Activated CD8-positive, alpha-beta memory T cell treated with anti-CD3 and anti-CD28 coated beads, Interleukin-2, amount 10 ng/mL, durations not matched to agents 7 days and 5 days (primary cell): ENCODE measurements at regions not wholly inside any gene's neighbourhood (a gene's known extent, or its start where the extent isn't known, plus 50 kb on each side); places are given as distances from the start of the nearest gene placed in this dataset.

ENCODE experiments used
- ATAC-seq: fragments of 150-1000 bp; cut with Tn5 transposase; one replicate; pipeline ENCODE4 v1.10.0; 2021; ENCODE audit warnings: moderate library complexity
- CTCF ChIA-PET: fragments of 350-600 bp; sonication (Branson Sonifier 250); formaldehyde crosslinking; loops from one replicate; lab custom pipeline; 2021; ENCODE audit warnings: antibody characterized with exemption; lab: Charles Lee
- DNase-seq: peaks from one replicate; pipeline ENCODE4 v3.0.0-alpha.2; 2020
- H3K27ac Mint-ChIP-seq: one replicate; pipeline ENCODE4 v1.8.0; 2021; ENCODE audit warnings: mild to moderate bottlenecking, mixed read lengths
- H3K27me3 Mint-ChIP-seq: one replicate; pipeline ENCODE4 v1.8.0; 2021; ENCODE audit warnings: mixed read lengths
- H3K36me3 Mint-ChIP-seq: one replicate; pipeline ENCODE4 v1.8.0; 2021; ENCODE audit warnings: mild to moderate bottlenecking, mixed read lengths
- H3K4me1 Mint-ChIP-seq: one replicate; pipeline ENCODE4 v1.8.0; 2021; ENCODE audit warnings: mixed read lengths
- H3K4me3 Mint-ChIP-seq: one replicate; pipeline ENCODE4 v1.8.0; 2021; ENCODE audit warnings: mild to moderate bottlenecking, moderate library complexity, mixed read lengths
- H3K9me3 Mint-ChIP-seq: one replicate; pipeline ENCODE4 v1.8.0; 2022; ENCODE audit warnings: low read depth, mixed read lengths

- H3K4me1 Mint-ChIP-seq: no peaks in the 10 kb centered on the region
- no peak for DNase-seq
- no peak overlapping the region for H3K4me3 Mint-ChIP-seq
- no peaks in the 10 kb centered on the region for H3K36me3 Mint-ChIP-seq
- ATAC-seq: no peak
- CTCF ChIA-PET: no interaction called here
- H3K9me3 Mint-ChIP-seq: no peaks in the 10 kb centered on the region
- H3K27ac Mint-ChIP-seq: no peak overlapping the region
- peaks cover 10% of the 10 kb centered on the region for H3K27me3 Mint-ChIP-seq
Measured at GRCh38 chr6:154561750-154562149, 51.3 kb upstream of the CNKSR3 start.

DNA sequence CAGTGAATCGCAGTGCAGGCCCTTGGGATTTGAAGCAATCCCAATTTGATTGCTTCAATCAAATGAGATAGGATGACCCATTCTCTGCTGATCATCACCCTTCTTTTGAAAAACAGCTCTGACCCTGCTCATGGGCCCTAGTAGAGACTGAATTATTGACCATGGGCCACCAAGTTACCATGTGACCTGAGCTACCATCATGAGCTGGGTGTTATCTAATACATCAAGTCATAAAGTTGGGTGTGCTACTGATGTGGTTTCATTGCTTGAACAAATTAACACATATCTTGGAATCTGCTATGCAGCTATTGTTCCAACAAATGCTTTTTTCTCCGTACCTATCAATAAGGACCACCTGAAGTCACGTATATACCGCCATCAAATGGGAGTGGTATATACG, 54.8 kb upstream of the CNKSR3 start:
- ATAC-seq (no peak), DNase-seq (no peak)
- Mint-ChIP-seq H3K9me3 (no peaks in the 10 kb centered on the region), H3K27ac (no peak overlapping the region), H3K4me3 (no peak overlapping the region), H3K27me3 (peaks cover 6% of the 10 kb centered on the region), H3K36me3 (no peaks in the 10 kb centered on the region), H3K4me1 (no peaks in the 10 kb centered on the region)
- CTCF ChIA-PET: no interaction called here

DNA sequence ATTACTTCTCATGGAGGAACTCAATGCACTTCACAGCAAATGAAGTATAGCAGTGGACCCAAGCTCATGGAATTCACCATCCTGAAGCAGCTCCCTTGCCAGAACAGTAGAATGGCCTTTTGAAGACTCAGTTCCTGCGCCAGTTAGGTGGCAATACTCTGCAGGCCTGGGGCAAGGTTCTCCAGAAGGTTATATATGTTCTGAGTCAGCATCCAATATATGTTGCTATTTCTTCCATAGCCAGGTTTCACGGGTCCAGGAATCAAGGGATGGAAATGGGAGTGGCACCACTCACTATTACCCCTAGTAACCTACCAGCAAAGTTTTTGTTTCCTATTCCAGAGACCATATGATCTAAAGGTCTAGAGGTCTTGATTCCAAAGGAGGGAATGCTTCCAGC, 56.4 kb upstream of the CNKSR3 start:
- Mint-ChIP-seq H3K27ac (no peak overlapping the region), H3K4me3 (no peak overlapping the region), H3K9me3 (no peaks in the 10 kb centered on the region), H3K36me3 (no peaks in the 10 kb centered on the region), H3K27me3 (peaks cover 8% of the 10 kb centered on the region), H3K4me1 (no peaks in the 10 kb centered on the region)
- CTCF ChIA-PET: no interaction called here
- no peak for DNase-seq
- no peak for ATAC-seq

GRCh38 chr6:154567695-154568220, 57.3 kb upstream of the CNKSR3 start:
- H3K4me3 Mint-ChIP-seq: no peak overlapping the region
- H3K27ac Mint-ChIP-seq: no peak overlapping the region
- no peaks in the 10 kb centered on the region for H3K4me1 Mint-ChIP-seq
- DNase-seq (no peak), ATAC-seq (no peak)
- CTCF ChIA-PET: no interaction called here
- H3K9me3 Mint-ChIP-seq: no peaks in the 10 kb centered on the region
- no peaks in the 10 kb centered on the region for H3K36me3 Mint-ChIP-seq
- H3K27me3 Mint-ChIP-seq: peaks cover 9% of the 10 kb centered on the region

DNA sequence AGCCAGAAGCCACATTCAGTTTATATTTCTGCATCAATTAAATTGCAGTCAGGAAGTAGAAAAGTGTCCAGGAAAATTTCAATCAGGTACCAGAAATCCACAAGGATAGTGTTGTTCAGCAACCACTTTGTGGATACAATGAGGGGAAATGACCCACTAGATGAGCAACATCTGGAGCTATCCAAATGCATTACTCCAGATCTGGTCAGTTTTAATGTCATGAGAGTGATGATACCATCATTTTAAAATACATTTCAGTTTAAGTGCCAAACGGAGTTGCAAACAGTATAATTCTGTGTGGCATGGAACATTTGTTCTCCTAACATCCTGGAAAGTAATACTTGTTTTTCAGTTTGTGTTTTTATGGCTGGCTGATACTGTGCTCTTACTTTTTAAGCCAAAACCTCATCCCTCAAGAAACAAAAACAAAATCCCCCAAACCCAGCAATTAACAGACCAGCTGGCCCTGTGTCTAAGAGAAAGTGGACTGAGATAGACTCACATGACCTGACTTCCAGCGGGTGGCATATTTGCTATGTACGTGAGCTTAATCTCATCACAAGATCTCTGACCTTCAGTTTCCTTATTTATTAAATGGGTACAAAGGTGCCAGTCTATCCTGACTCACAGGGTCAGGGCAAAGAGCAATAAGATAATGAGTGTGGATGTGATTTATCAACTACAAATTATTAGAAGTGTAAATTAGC, 58.8 kb upstream of the CNKSR3 start:
- ATAC-seq (no peak), DNase-seq (no peak)
- Mint-ChIP-seq H3K36me3 (no peaks in the 10 kb centered on the region), H3K27ac (no peak overlapping the region), H3K4me1 (no peaks in the 10 kb centered on the region), H3K4me3 (no peak overlapping the region), H3K9me3 (no peaks in the 10 kb centered on the region), H3K27me3 (peaks cover 11% of the 10 kb centered on the region)
- CTCF ChIA-PET: no interaction called here

GRCh38 chr6:154570505-154570904, 60.0 kb upstream of the CNKSR3 start:
- no peak for ATAC-seq
- CTCF ChIA-PET: no interaction called here
- H3K9me3 Mint-ChIP-seq: no peaks in the 10 kb centered on the region

DNA sequence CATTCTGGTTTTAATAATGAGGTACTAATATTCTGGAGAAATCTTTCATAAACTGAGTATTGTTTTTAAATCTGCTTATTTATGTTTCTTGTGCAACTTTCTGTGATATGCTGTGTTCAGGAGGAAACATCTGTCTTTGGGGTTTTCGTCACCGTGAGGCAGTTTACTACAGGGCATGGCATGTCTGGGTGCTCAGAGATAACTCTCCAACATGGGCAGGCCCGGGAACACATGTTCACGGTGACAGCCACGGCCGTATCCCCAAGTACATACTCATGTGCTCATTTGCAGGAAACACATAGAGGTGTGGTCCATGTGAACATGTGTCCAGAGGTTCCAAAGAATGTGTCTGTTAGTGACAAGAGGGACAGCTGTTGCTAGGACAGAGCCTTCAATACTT, 62.1 kb upstream of the CNKSR3 start:
- no peak for DNase-seq
- H3K4me1 Mint-ChIP-seq: no peaks in the 10 kb centered on the region
- no peak overlapping the region for H3K27ac Mint-ChIP-seq
- CTCF ChIA-PET: interaction anchor here (0.6 kb wide), 1 partner anchor 379 kb away, joined by 3 read pairs; no protein-coding TSS in a partner anchor
- no peak for ATAC-seq
- peaks cover 11% of the 10 kb centered on the region for H3K27me3 Mint-ChIP-seq
- no peak overlapping the region for H3K4me3 Mint-ChIP-seq
- no peaks in the 10 kb centered on the region for H3K36me3 Mint-ChIP-seq
- no peaks in the 10 kb centered on the region for H3K9me3 Mint-ChIP-seq

More at GRCh38 chr6:154570505-154570904, 60.0 kb upstream of the CNKSR3 start:
- Mint-ChIP-seq H3K27me3 (peaks cover 11% of the 10 kb centered on the region), H3K4me3 (no peak overlapping the region), H3K27ac (no peak overlapping the region), H3K36me3 (no peaks in the 10 kb centered on the region), H3K4me1 (no peaks in the 10 kb centered on the region)
- DNase-seq: no peak

GRCh38 chr6:154578004-154578559, 67.6 kb upstream of the CNKSR3 start:
- H3K9me3 Mint-ChIP-seq: peaks cover 2% of the 10 kb centered on the region
- no peak overlapping the region for H3K4me3 Mint-ChIP-seq
- no peak overlapping the region for H3K27ac Mint-ChIP-seq
- ATAC-seq (no peak), DNase-seq (no peak)
- H3K4me1 Mint-ChIP-seq: no peaks in the 10 kb centered on the region
- H3K36me3 Mint-ChIP-seq: no peaks in the 10 kb centered on the region
- CTCF ChIA-PET: no interaction called here
- no peaks in the 10 kb centered on the region for H3K27me3 Mint-ChIP-seq

GRCh38 chr6:154579046-154579445, 68.6 kb upstream of the CNKSR3 start:
- Mint-ChIP-seq H3K27me3 (no peaks in the 10 kb centered on the region), H3K4me3 (no peak overlapping the region), H3K9me3 (peaks cover 2% of the 10 kb centered on the region), H3K4me1 (no peaks in the 10 kb centered on the region), H3K36me3 (no peaks in the 10 kb centered on the region), H3K27ac (no peak overlapping the region)
- DNase-seq (no peak), ATAC-seq (no peak)
- CTCF ChIA-PET: no interaction called here

DNA sequence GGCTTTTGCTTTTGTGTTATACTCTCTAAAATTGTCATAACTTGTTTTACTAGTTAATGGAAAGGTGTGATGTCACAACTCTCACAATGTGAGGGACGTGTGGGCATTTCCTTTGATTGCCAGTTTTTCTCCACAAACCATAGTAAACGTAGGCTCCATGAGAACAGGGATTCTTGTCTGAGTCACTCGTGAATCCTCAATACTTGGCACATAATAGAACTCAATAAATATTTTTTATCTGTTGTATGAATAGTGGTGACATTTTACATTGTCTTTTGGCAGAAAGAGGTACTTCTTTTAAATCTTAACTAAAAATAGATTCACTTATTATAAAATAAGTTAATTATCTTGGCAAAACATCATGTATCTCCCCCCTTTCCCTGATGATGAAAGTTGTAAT, 69.0 kb upstream of the CNKSR3 start:
- no peaks in the 10 kb centered on the region for H3K4me1 Mint-ChIP-seq
- ATAC-seq (no peak), DNase-seq (no peak)
- H3K27me3 Mint-ChIP-seq: no peaks in the 10 kb centered on the region
- H3K4me3 Mint-ChIP-seq: no peak overlapping the region
- peaks cover 2% of the 10 kb centered on the region for H3K9me3 Mint-ChIP-seq
- no peak overlapping the region for H3K27ac Mint-ChIP-seq
- H3K36me3 Mint-ChIP-seq: no peaks in the 10 kb centered on the region
- CTCF ChIA-PET: no interaction called here

DNA sequence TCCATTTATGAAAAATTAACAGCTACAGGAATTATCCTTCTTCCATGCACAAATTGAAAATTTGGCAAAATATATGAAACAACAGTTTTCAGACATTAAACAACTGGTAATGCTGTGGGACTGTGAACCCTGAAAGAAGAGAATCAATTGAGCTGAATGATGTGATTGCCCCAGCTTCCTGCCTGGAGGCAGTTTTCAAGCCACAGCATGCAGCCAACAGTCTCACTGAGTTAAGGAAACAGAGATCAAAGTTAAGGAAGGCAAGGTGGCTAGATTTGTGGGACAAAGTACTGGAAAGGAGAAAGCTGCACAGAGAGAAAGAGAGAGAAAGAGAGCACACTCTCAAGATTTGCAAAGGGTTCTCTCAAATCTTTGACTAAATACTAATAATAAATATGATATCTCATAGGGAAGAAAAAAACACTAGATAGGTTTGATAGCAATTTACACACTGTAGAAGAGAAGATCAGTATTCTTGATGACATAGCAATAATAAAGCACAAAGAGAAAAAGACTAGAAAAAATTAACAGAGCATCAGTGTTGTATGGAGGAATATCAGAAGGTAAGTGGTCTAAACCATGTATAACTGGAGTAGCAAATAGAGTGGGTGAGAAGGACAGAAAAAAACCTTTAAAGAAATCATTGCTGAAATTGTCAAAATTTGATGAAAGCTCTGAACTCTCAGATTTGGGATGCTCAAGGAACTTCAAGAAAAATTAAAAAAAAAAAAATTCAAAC, 70.1 kb upstream of the CNKSR3 start:
- no peak for DNase-seq
- H3K9me3 Mint-ChIP-seq: peaks cover 2% of the 10 kb centered on the region
- no peak overlapping the region for H3K4me3 Mint-ChIP-seq
- ATAC-seq: no peak
- no peak overlapping the region for H3K27ac Mint-ChIP-seq
- peaks cover 4% of the 10 kb centered on the region for H3K27me3 Mint-ChIP-seq
- H3K36me3 Mint-ChIP-seq: no peaks in the 10 kb centered on the region
- H3K4me1 Mint-ChIP-seq: no peaks in the 10 kb centered on the region
- CTCF ChIA-PET: no interaction called here

- H3K9me3 Mint-ChIP-seq: peaks cover 2% of the 10 kb centered on the region
- no peaks in the 10 kb centered on the region for H3K4me1 Mint-ChIP-seq
- no peak overlapping the region for H3K27ac Mint-ChIP-seq
- no peak overlapping the region for H3K4me3 Mint-ChIP-seq
- H3K36me3 Mint-ChIP-seq: no peaks in the 10 kb centered on the region
- DNase-seq (no peak), ATAC-seq (no peak)
- peaks cover 11% of the 10 kb centered on the region for H3K27me3 Mint-ChIP-seq
- CTCF ChIA-PET: no interaction called here
Measured at GRCh38 chr6:154582696-154583095, 72.2 kb upstream of the CNKSR3 start.

- CTCF ChIA-PET: no interaction called here
- ATAC-seq (no peak), DNase-seq (no peak)
- Mint-ChIP-seq H3K36me3 (no peaks in the 10 kb centered on the region), H3K27me3 (peaks cover 11% of the 10 kb centered on the region), H3K4me3 (no peak overlapping the region), H3K4me1 (no peaks in the 10 kb centered on the region), H3K27ac (no peak overlapping the region), H3K9me3 (no peaks in the 10 kb centered on the region)
Measured at GRCh38 chr6:154583546-154584188, 73.2 kb upstream of the CNKSR3 start.
